Large intestine (tissue), 3 donors: ENCODE measurements at regions not wholly inside any gene's neighbourhood (a gene's known extent, or its start where the extent isn't known, plus 50 kb on each side); places are given as distances from the start of the nearest gene placed in this dataset.

Experiments used
- DNase-seq, 2 donors: peaks; one replicate each; pipeline versions ENCODE4 v3.0.0 to v3.0.0-alpha.2; 2013
- H3K27ac ChIP-seq: one replicate; pipeline ENCODE4 v1.5.1; 2013; ENCODE audit warnings: low read length
- H3K27me3 ChIP-seq: 2 replicates; pipeline ENCODE4 v1.6.1; 2013; ENCODE audit warnings: low read length; ENCODE audit not compliant: control insufficient read depth, insufficient read depth
- H3K36me3 ChIP-seq: 2 replicates; pipeline ENCODE4 v1.6.1; 2013; ENCODE audit warnings: low read length; ENCODE audit not compliant: control insufficient read depth, insufficient read depth
- H3K4me1 ChIP-seq: one replicate; pipeline ENCODE4 v1.6.1; 2013; ENCODE audit warnings: low read length; ENCODE audit not compliant: control insufficient read depth, insufficient read depth
- H3K4me3 ChIP-seq: one replicate; pipeline ENCODE4 v1.5.1; 2013; ENCODE audit warnings: low read length
- H3K9me3 ChIP-seq: one replicate; pipeline ENCODE4 v1.6.1; 2013; ENCODE audit warnings: mild to moderate bottlenecking, low read depth, low read length, moderate library complexity; ENCODE audit not compliant: control insufficient read depth
- WGBS: methylation state at CpG from one replicate; pipeline ENCODE4 v1.1.5; 2013; ENCODE audit warnings: low lambda C conversion rate; ENCODE audit not compliant: insufficient coverage; 5-methylcytosine and 5-hydroxymethylcytosine counted together

- Histone ChIP-seq H3K4me3 (no peak overlapping the region), H3K4me1 (no peaks in the 10 kb centered on the region), H3K9me3 (no peaks in the 10 kb centered on the region), H3K27me3 (no peaks in the 10 kb centered on the region), H3K27ac (no peak overlapping the region), H3K36me3 (no peaks in the 10 kb centered on the region)
- no peak for DNase-seq
Measured at GRCh38 chr2:221068123-221068522, 504.0 kb downstream of the EPHA4 start.

- no peak for DNase-seq
- Histone ChIP-seq H3K36me3 (no peaks in the 10 kb centered on the region), H3K4me1 (no peaks in the 10 kb centered on the region), H3K27me3 (no peaks in the 10 kb centered on the region), H3K4me3 (no peak overlapping the region), H3K27ac (no peak overlapping the region), H3K9me3 (no peaks in the 10 kb centered on the region)
- 100% methylated on average over 1 of the region's 1 CpG for WGBS
Measured at GRCh38 chr2:221070106-221070505, 502.0 kb downstream of the EPHA4 start.

- no peaks in the 10 kb centered on the region for H3K9me3 ChIP-seq
- H3K27ac ChIP-seq = no peak overlapping the region
- no peaks in the 10 kb centered on the region for H3K4me1 ChIP-seq
- no peaks in the 10 kb centered on the region for H3K27me3 ChIP-seq
- DNase-seq = no peak
- no CpG with 5 or more reads among the region's 4 CpGs for WGBS
- H3K36me3 ChIP-seq = no peaks in the 10 kb centered on the region
- no peak overlapping the region for H3K4me3 ChIP-seq
Measured at GRCh38 chr2:221073326-221074049, 498.6 kb downstream of the EPHA4 start.

GRCh38 chr2:221074238-221074637, 497.9 kb downstream of the EPHA4 start:
- WGBS = no CpG with 5 or more reads among the region's 4 CpGs
- no peak overlapping the region for H3K27ac ChIP-seq
- no peaks in the 10 kb centered on the region for H3K4me1 ChIP-seq
- H3K27me3 ChIP-seq = no peaks in the 10 kb centered on the region
- DNase-seq = no peak
- H3K9me3 ChIP-seq = no peaks in the 10 kb centered on the region
- no peak overlapping the region for H3K4me3 ChIP-seq
- H3K36me3 ChIP-seq = no peaks in the 10 kb centered on the region

- Histone ChIP-seq H3K9me3 (no peaks in the 10 kb centered on the region), H3K27ac (no peak overlapping the region), H3K4me3 (no peak overlapping the region), H3K27me3 (no peaks in the 10 kb centered on the region), H3K36me3 (no peaks in the 10 kb centered on the region), H3K4me1 (no peaks in the 10 kb centered on the region)
- no peak for DNase-seq
- WGBS = 100% methylated on average over 1 of the region's 3 CpGs
Measured at GRCh38 chr2:221075203-221075602, 496.9 kb downstream of the EPHA4 start.

- Histone ChIP-seq H3K9me3 (no peaks in the 10 kb centered on the region), H3K27me3 (no peaks in the 10 kb centered on the region), H3K4me1 (no peaks in the 10 kb centered on the region), H3K4me3 (no peak overlapping the region), H3K36me3 (no peaks in the 10 kb centered on the region), H3K27ac (no peak overlapping the region)
- 100% methylated on average over 1 of the region's 3 CpGs for WGBS
- no peak for DNase-seq
Measured at GRCh38 chr2:221077251-221077650, 494.9 kb downstream of the EPHA4 start.

GRCh38 chr2:221077799-221078198, 494.3 kb downstream of the EPHA4 start:
- 100% methylated on average over 2 of the region's 3 CpGs for WGBS

GRCh38 chr2:221085341-221085900, 486.7 kb downstream of the EPHA4 start:
- no peak overlapping the region for H3K27ac ChIP-seq
- no peaks in the 10 kb centered on the region for H3K36me3 ChIP-seq
- H3K27me3 ChIP-seq = no peaks in the 10 kb centered on the region
- H3K4me3 ChIP-seq = no peak overlapping the region
- no peaks in the 10 kb centered on the region for H3K9me3 ChIP-seq
- no peak for DNase-seq
- WGBS = no CpG with 5 or more reads among the region's 1 CpG
- no peaks in the 10 kb centered on the region for H3K4me1 ChIP-seq

More at GRCh38 chr2:221077799-221078198, 494.3 kb downstream of the EPHA4 start:
- DNase-seq = no peak
- H3K4me1 ChIP-seq = no peaks in the 10 kb centered on the region
- no peaks in the 10 kb centered on the region for H3K9me3 ChIP-seq
- no peak overlapping the region for H3K4me3 ChIP-seq
- H3K27me3 ChIP-seq = no peaks in the 10 kb centered on the region
- no peaks in the 10 kb centered on the region for H3K36me3 ChIP-seq
- no peak overlapping the region for H3K27ac ChIP-seq

- no CpG with 5 or more reads among the region's 1 CpG for WGBS
Measured at GRCh38 chr2:221085936-221086335, 486.2 kb downstream of the EPHA4 start.

GRCh38 chr2:221087779-221088178, 484.3 kb downstream of the EPHA4 start:
- H3K4me3 ChIP-seq = no peak overlapping the region
- no peak overlapping the region for H3K27ac ChIP-seq
- WGBS = no CpG with 5 or more reads among the region's 7 CpGs
- no peaks in the 10 kb centered on the region for H3K9me3 ChIP-seq
- no peaks in the 10 kb centered on the region for H3K36me3 ChIP-seq
- DNase-seq = no peak
- H3K27me3 ChIP-seq = no peaks in the 10 kb centered on the region
- no peaks in the 10 kb centered on the region for H3K4me1 ChIP-seq

More at GRCh38 chr2:221085936-221086335, 486.2 kb downstream of the EPHA4 start:
- Histone ChIP-seq H3K27ac (no peak overlapping the region), H3K9me3 (no peaks in the 10 kb centered on the region), H3K27me3 (no peaks in the 10 kb centered on the region), H3K4me1 (no peaks in the 10 kb centered on the region), H3K36me3 (no peaks in the 10 kb centered on the region), H3K4me3 (no peak overlapping the region)
- DNase-seq = no peak

GRCh38 chr2:221088506-221088905, 483.6 kb downstream of the EPHA4 start:
- H3K9me3 ChIP-seq = no peaks in the 10 kb centered on the region
- no peaks in the 10 kb centered on the region for H3K4me1 ChIP-seq
- no peak for DNase-seq
- WGBS = 17% methylated on average over 1 of the region's 2 CpGs
- H3K27ac ChIP-seq = no peak overlapping the region
- H3K36me3 ChIP-seq = no peaks in the 10 kb centered on the region
- no peak overlapping the region for H3K4me3 ChIP-seq
- no peaks in the 10 kb centered on the region for H3K27me3 ChIP-seq
